Mammary epithelial cell (primary cell): ENCODE measurements at regions not wholly inside any gene's neighbourhood (a gene's known extent, or its start where the extent isn't known, plus 50 kb on each side); places are given as distances from the start of the nearest gene placed in this dataset.

ENCODE experiments used
- CTCF ChIP-seq, 2 donors: IDR thresholded peaks in 1 of 2; conservative IDR thresholded peaks in 1 of 2; 2 replicates each; pipeline ENCODE4 v1.5.1; 2011 to 2012; ENCODE audit warnings: inconsistent platforms in 2 of 2, low read length in 2 of 2, mild to moderate bottlenecking in 2 of 2, control low read depth in 1 of 2, low read depth in 1 of 2; ENCODE audit not compliant: insufficient read depth in 1 of 2; ENCODE audit errors: extremely low read depth in 1 of 2
- EZH2 ChIP-seq: IDR thresholded peaks from 2 replicates; pipeline ENCODE4 v1.6.1; 2012; ENCODE audit warnings: low read length, inconsistent platforms, borderline replicate concordance

- no peak for TF ChIP-seq CTCF (conservative IDR thresholded peaks at IDR 0.05 in 1 of 2, IDR thresholded peaks at IDR 0.05 in 1 of 2; ENCODE audit: extremely low read depth in 1 of 2, insufficient read depth in 1 of 2, low read depth in 1 of 2, low read length in 2 of 2)
- TF ChIP-seq EZH2 = no peak
These were observed 660.7 kb downstream of the PTPRU start for GRCh38 chr1:29896791-29897714.
